Lower lobe of right lung (tissue), 2 donors: ENCODE measurements at regions not wholly inside any gene's neighbourhood (a gene's known extent, or its start where the extent isn't known, plus 50 kb on each side); places are given as distances from the start of the nearest gene placed in this dataset.

Experiments used
- ATAC-seq, 2 donors: fragments of 200-7000 bp; cut with Tn5 transposase; one replicate each; pipeline ENCODE4 v1.9.1; 2020 to 2022; ENCODE audit warnings: mild to moderate bottlenecking in 2 of 2, moderate library complexity in 2 of 2
- DNase-seq: peaks from one replicate; pipeline ENCODE4 v3.0.0-alpha.2; 2020
- H3K27ac ChIP-seq: fragments of 200-600 bp; one replicate; pipeline ENCODE4 v1.8.0; 2022
- H3K27me3 ChIP-seq: fragments of 200-600 bp; one replicate; pipeline ENCODE4 v1.8.0; 2022; ENCODE audit warnings: low read depth
- H3K36me3 ChIP-seq: fragments of 200-600 bp; one replicate; pipeline ENCODE4 v1.8.0; 2022; ENCODE audit warnings: mild to moderate bottlenecking
- H3K4me1 ChIP-seq: fragments of 200-600 bp; one replicate; pipeline ENCODE4 v1.8.0; 2022
- H3K4me3 ChIP-seq: fragments of 200-600 bp; one replicate; pipeline ENCODE4 v1.8.0; 2022; ENCODE audit warnings: mild to moderate bottlenecking
- H3K9me3 ChIP-seq: fragments of 200-600 bp; one replicate; pipeline ENCODE4 v1.8.0; 2022
- CTCF ChIP-seq: fragments of 200-600 bp; IDR thresholded peaks from one replicate; pipeline ENCODE4 v1.8.0; 2022; ENCODE audit warnings: antibody characterized with exemption, mild to moderate bottlenecking
- intact Hi-C: fragments of 100-400 bp; cut with DNase I; formaldehyde crosslinking; loops from one replicate; pipeline ENCODE4 v1.11.0; 2022
- donor health status: DM: no; HTN: yes; CAD: no; lungs with severe emphysema.

GRCh38 chr6:147900247-147900830, 391.8 kb downstream of the SAMD5 start:
- intact Hi-C loops = no loop called here
- no peak for DNase-seq
- no peaks in the 10 kb centered on the region for H3K36me3 ChIP-seq

GRCh38 chr6:147903321-147903720, 394.8 kb downstream of the SAMD5 start:
- no peak for TF ChIP-seq CTCF
- DNase-seq (no peak), ATAC-seq (no peak)
- Histone ChIP-seq H3K4me1 (no peaks in the 10 kb centered on the region), H3K36me3 (no peaks in the 10 kb centered on the region), H3K27ac (no peak overlapping the region), H3K27me3 (no peaks in the 10 kb centered on the region), H3K4me3 (no peak overlapping the region), H3K9me3 (no peaks in the 10 kb centered on the region)
- intact Hi-C loops = no loop called here

More at GRCh38 chr6:147900247-147900830, 391.8 kb downstream of the SAMD5 start:
- Histone ChIP-seq H3K9me3 (no peaks in the 10 kb centered on the region), H3K4me3 (no peak overlapping the region), H3K27me3 (no peaks in the 10 kb centered on the region), H3K27ac (no peak overlapping the region), H3K4me1 (no peaks in the 10 kb centered on the region)
- ATAC-seq = no peak
- TF ChIP-seq CTCF = no peak

GRCh38 chr6:147903931-147904330, 395.4 kb downstream of the SAMD5 start:
- Histone ChIP-seq H3K27ac (no peak overlapping the region), H3K9me3 (no peaks in the 10 kb centered on the region), H3K4me1 (no peaks in the 10 kb centered on the region), H3K36me3 (no peaks in the 10 kb centered on the region), H3K4me3 (no peak overlapping the region), H3K27me3 (no peaks in the 10 kb centered on the region)
- DNase-seq = no peak
- no peak for TF ChIP-seq CTCF
- intact Hi-C loops = no loop called here
- ATAC-seq = no peak

DNA sequence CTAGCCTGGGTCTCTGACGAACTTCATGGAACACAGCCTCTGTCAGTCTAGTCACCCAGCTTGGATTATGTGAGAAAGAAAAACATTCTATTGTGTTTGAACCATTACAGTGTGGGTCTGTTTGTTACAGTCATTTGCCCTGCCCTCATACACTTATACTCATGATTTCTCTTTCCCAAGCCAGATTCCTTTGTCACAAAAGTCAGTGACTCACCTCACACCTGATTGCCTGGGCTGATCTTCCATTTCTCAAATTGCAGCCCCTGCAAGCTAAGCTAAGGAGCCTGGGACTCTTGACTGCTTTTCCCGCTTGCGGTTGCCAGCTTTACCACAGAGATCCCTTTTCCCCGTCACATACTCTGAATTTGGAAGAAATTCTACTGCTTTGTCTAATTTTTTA, 395.9 kb downstream of the SAMD5 start:
- H3K9me3 ChIP-seq = no peaks in the 10 kb centered on the region
- H3K27me3 ChIP-seq = no peaks in the 10 kb centered on the region
- DNase-seq = no peak
- no peaks in the 10 kb centered on the region for H3K4me1 ChIP-seq
- no peak overlapping the region for H3K4me3 ChIP-seq
- no peak for ATAC-seq
- H3K36me3 ChIP-seq = no peaks in the 10 kb centered on the region
- H3K27ac ChIP-seq = no peak overlapping the region
- no peak for TF ChIP-seq CTCF
- intact Hi-C loops = no loop called here

- ATAC-seq (no peak), DNase-seq (no peak)
- TF ChIP-seq CTCF = no peak
- H3K9me3 ChIP-seq = no peaks in the 10 kb centered on the region
- H3K36me3 ChIP-seq = no peaks in the 10 kb centered on the region
- intact Hi-C loops = no loop called here
- H3K4me1 ChIP-seq = no peaks in the 10 kb centered on the region
- H3K4me3 ChIP-seq = no peak overlapping the region
- H3K27me3 ChIP-seq = no peaks in the 10 kb centered on the region
- H3K27ac ChIP-seq = no peak overlapping the region
These were observed 397.2 kb downstream of the SAMD5 start for GRCh38 chr6:147905711-147906110.

GRCh38 chr6:147906361-147906760, 397.9 kb downstream of the SAMD5 start:
- H3K36me3 ChIP-seq = no peaks in the 10 kb centered on the region
- H3K4me3 ChIP-seq = no peak overlapping the region
- no peak overlapping the region for H3K27ac ChIP-seq
- DNase-seq = no peak
- TF ChIP-seq CTCF = no peak
- no peak for ATAC-seq
- no peaks in the 10 kb centered on the region for H3K27me3 ChIP-seq
- H3K9me3 ChIP-seq = no peaks in the 10 kb centered on the region
- intact Hi-C loops = no loop called here
- no peaks in the 10 kb centered on the region for H3K4me1 ChIP-seq
